ENCODE measurements at regions not wholly inside any gene's neighbourhood (a gene's known extent, or its start where the extent isn't known, plus 50 kb on each side); places are given as distances from the start of the nearest gene placed in this dataset.

GRCh38 chr3:116837483-116837882, 127.9 kb downstream of the TUSC7 start:
- TF ChIP-seq CTCF (conservative IDR thresholded peaks at IDR 0.05; ENCODE audit: low read depth in 2 of 2) (no peak), JUNB (IDR thresholded peaks at IDR 0.05; ENCODE audit: unreplicated experiment) (no peak), POLR2AphosphoS5 (IDR thresholded peaks at IDR 0.05; ENCODE audit: low read depth) (no peak), ETS1 (IDR thresholded peaks at IDR 0.05) (no peak), REST (IDR thresholded peaks at IDR 0.05; ENCODE audit: unreplicated experiment) (no peak), EZH2phosphoT487 (IDR thresholded peaks at IDR 0.05; ENCODE audit: unreplicated experiment) (no peak)

Measured in GM23338 (cell line).